Trophoblast cell (in vitro differentiated cells and primary cell): ENCODE measurements at regions not wholly inside any gene's neighbourhood (a gene's known extent, or its start where the extent isn't known, plus 50 kb on each side); places are given as distances from the start of the nearest gene placed in this dataset.

Experiments
- DNase-seq, 2 donors: peaks; one replicate each; pipeline ENCODE4 v3.0.0-alpha.2; 2016
- H2AFZ ChIP-seq: 2 replicates; pipeline ENCODE4 v1.6.1; 2013; ENCODE audit warnings: low read length, moderate library complexity, mild to moderate bottlenecking; ENCODE audit not compliant: insufficient read depth, poor library complexity
- H2AK5ac ChIP-seq: 2 replicates; pipeline ENCODE4 v1.6.1; 2013; ENCODE audit warnings: mild to moderate bottlenecking, low read length
- H2BK120ac ChIP-seq: 2 replicates; pipeline ENCODE4 v1.6.1; 2013; ENCODE audit warnings: low read length, mild to moderate bottlenecking, moderate library complexity; ENCODE audit not compliant: insufficient read depth, poor library complexity
- H2BK12ac ChIP-seq: 2 replicates; pipeline ENCODE4 v1.6.1; 2013; ENCODE audit warnings: mild to moderate bottlenecking, low read length, moderate library complexity
- H2BK5ac ChIP-seq: 2 replicates; pipeline ENCODE4 v1.6.1; 2013; ENCODE audit warnings: low read length, low read depth, moderate library complexity, mild to moderate bottlenecking; ENCODE audit not compliant: poor library complexity
- H3K14ac ChIP-seq: 2 replicates; pipeline ENCODE4 v1.6.1; 2013; ENCODE audit warnings: mild to moderate bottlenecking, low read length
- H3K18ac ChIP-seq: 2 replicates; pipeline ENCODE4 v1.6.1; 2013; ENCODE audit warnings: mild to moderate bottlenecking, low read length
- H3K23ac ChIP-seq: 2 replicates; pipeline ENCODE4 v1.6.1; 2013; ENCODE audit warnings: low read length
- H3K27ac ChIP-seq: 2 replicates; pipeline ENCODE4 v1.5.1; 2013; ENCODE audit warnings: low read depth, mild to moderate bottlenecking, inconsistent platforms, low read length, moderate library complexity
- H3K27me3 ChIP-seq: 2 replicates; pipeline ENCODE4 v1.6.1; 2013; ENCODE audit warnings: inconsistent platforms, mild to moderate bottlenecking, low read length, moderate library complexity; ENCODE audit not compliant: insufficient read depth
- H3K36me3 ChIP-seq, 2 experiments: 1 replicate in 1 of 2; 2 replicates in 1 of 2; pipeline ENCODE4 v1.6.1; 2013; ENCODE audit warnings: low read length in 2 of 2, mild to moderate bottlenecking in 2 of 2, moderate library complexity in 1 of 2; ENCODE audit not compliant: insufficient read depth in 2 of 2, control insufficient read depth in 1 of 2
- H3K4ac ChIP-seq: 2 replicates; pipeline ENCODE4 v1.6.1; 2013; ENCODE audit warnings: low read depth, mild to moderate bottlenecking, low read length, moderate library complexity
- H3K4me1 ChIP-seq, 2 experiments: 1 replicate in 1 of 2; 2 replicates in 1 of 2; pipeline ENCODE4 v1.6.1; 2013; ENCODE audit warnings: low read length in 2 of 2, mild to moderate bottlenecking in 2 of 2, moderate library complexity in 1 of 2; ENCODE audit not compliant: insufficient read depth in 2 of 2, control insufficient read depth in 1 of 2
- H3K4me2 ChIP-seq: 2 replicates; pipeline ENCODE4 v1.6.1; 2013; ENCODE audit warnings: inconsistent platforms, mild to moderate bottlenecking, low read length, moderate library complexity
- H3K4me3 ChIP-seq: 2 replicates; pipeline ENCODE4 v1.5.1; 2013; ENCODE audit warnings: mild to moderate bottlenecking, low read depth, low read length, inconsistent platforms
- H3K79me1 ChIP-seq: one replicate; pipeline ENCODE4 v1.6.1; 2013; ENCODE audit warnings: low read length
- H3K79me2 ChIP-seq: 2 replicates; pipeline ENCODE4 v1.6.1; 2013; ENCODE audit warnings: low read length, mild to moderate bottlenecking; ENCODE audit not compliant: control insufficient read depth, insufficient read depth, poor library complexity
- H3K9ac ChIP-seq: 2 replicates; pipeline ENCODE4 v1.6.1; 2013; ENCODE audit warnings: mild to moderate bottlenecking, low read length
- H3K9me3 ChIP-seq: 2 replicates; pipeline ENCODE4 v1.6.1; 2013; ENCODE audit warnings: low read depth, mild to moderate bottlenecking, control low read depth, inconsistent platforms, low read length; ENCODE audit not compliant: insufficient read depth
- H4K12ac ChIP-seq: 2 replicates; pipeline ENCODE4 v1.6.1; 2013; ENCODE audit warnings: low read depth, mild to moderate bottlenecking, low read length, moderate library complexity
- H4K8ac ChIP-seq: 2 replicates; pipeline ENCODE4 v1.6.1; 2013; ENCODE audit warnings: low read depth, mild to moderate bottlenecking, low read length, moderate library complexity
- H4K91ac ChIP-seq: one replicate; pipeline ENCODE4 v1.6.1; 2013; ENCODE audit warnings: low read depth, mild to moderate bottlenecking, low read length, moderate library complexity
- WGBS: extraction: QIAGEN DNeasy Blood & Tissue Kit; methylation state at CpG from one replicate; pipeline ENCODE4 v1.1.7; 2013; ENCODE audit warnings: missing lambda C conversion rate; ENCODE audit not compliant: insufficient read length, insufficient coverage; ENCODE audit errors: extremely low coverage; 5-methylcytosine and 5-hydroxymethylcytosine counted together

- H3K79me1 ChIP-seq = no peaks in the 10 kb centered on the region
- no peaks in the 10 kb centered on the region for H3K36me3 ChIP-seq
- no peak overlapping the region for H3K18ac ChIP-seq
- no peak overlapping the region for H4K91ac ChIP-seq
- no peak overlapping the region for H3K27ac ChIP-seq
- no peak overlapping the region for H3K4me2 ChIP-seq
- no peak overlapping the region for H2BK5ac ChIP-seq
- H3K4me3 ChIP-seq = no peak overlapping the region
- H3K4me1 ChIP-seq = no peaks in the 10 kb centered on the region
- no peaks in the 10 kb centered on the region for H3K79me2 ChIP-seq
- no peak overlapping the region for H4K8ac ChIP-seq
- H2AFZ ChIP-seq = no peak overlapping the region
- no CpG with 5 or more reads among the region's 3 CpGs for WGBS
- no peak overlapping the region for H2AK5ac ChIP-seq
- H3K4ac ChIP-seq = no peak overlapping the region
- no peaks in the 10 kb centered on the region for H3K27me3 ChIP-seq
- H2BK12ac ChIP-seq = no peak overlapping the region
- H4K12ac ChIP-seq = no peak overlapping the region
- no peak overlapping the region for H2BK120ac ChIP-seq
- no peaks in the 10 kb centered on the region for H3K9me3 ChIP-seq
- H3K23ac ChIP-seq = no peak overlapping the region
- no peak overlapping the region for H3K9ac ChIP-seq
- DNase-seq = no peak
- H3K14ac ChIP-seq = no peak overlapping the region
Measured at GRCh38 chr14:34120185-34120977, 169.5 kb upstream of the EGLN3 start.

DNA sequence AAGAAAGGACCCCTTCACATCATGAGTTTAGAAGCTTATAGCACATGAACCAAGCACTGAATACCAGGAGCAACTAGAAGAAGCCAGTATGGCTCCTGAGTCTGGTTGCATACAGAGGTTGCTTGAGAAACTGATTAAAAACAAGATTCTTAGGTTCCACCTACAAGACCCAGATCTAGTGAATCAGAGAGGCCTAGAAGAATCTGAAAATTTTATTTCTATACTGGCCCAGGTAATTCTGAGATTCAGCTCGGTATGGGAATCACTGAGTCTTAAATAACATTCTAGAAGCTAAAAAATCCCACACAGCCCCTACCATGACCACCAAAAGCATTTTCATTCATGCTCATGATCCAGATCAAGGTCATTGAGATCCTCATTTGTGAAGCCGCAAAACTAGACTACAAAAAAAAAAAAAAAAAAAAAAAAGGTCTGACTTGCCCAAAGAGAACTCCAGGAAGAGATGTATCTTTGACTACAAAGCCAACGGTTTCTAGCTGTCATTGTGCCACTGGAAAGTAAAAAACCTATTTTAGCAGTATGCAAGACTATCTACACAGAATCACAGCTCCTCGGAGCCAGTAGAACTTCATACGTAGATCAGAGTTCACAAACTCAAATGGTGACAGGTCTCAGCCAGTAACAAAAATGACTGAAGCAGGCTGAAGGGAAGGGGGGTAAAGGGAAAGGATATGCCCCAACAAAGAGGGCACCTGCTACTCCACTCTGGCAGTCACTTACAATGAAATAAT, 168.4 kb upstream of the EGLN3 start:
- Histone ChIP-seq H3K9me3 (no peaks in the 10 kb centered on the region), H3K4me3 (no peak overlapping the region), H3K79me2 (no peaks in the 10 kb centered on the region), H2AFZ (no peak overlapping the region), H4K91ac (no peak overlapping the region), H3K4me1 (no peaks in the 10 kb centered on the region), H2AK5ac (no peak overlapping the region), H3K4me2 (no peak overlapping the region), H2BK120ac (no peak overlapping the region), H2BK5ac (no peak overlapping the region), H4K8ac (no peak overlapping the region), H4K12ac (no peak overlapping the region), H3K36me3 (no peaks in the 10 kb centered on the region), H3K27ac (no peak overlapping the region), H3K27me3 (no peaks in the 10 kb centered on the region), H3K9ac (no peak overlapping the region), H3K79me1 (no peaks in the 10 kb centered on the region), H3K18ac (no peak overlapping the region), H2BK12ac (no peak overlapping the region), H3K14ac (no peak overlapping the region), H3K4ac (no peak overlapping the region), H3K23ac (no peak overlapping the region)
- no peak for DNase-seq
- WGBS = no CpG with 5 or more reads among the region's 5 CpGs

GRCh38 chr14:34113991-34114390, 163.1 kb upstream of the EGLN3 start:
- Histone ChIP-seq H4K12ac (no peak overlapping the region), H3K4ac (no peak overlapping the region), H4K8ac (peak overlapping the region; percentile 23), H3K14ac (no peak overlapping the region), H3K9me3 (no peaks in the 10 kb centered on the region), H3K9ac (no peak overlapping the region), H2AFZ (no peak overlapping the region), H2BK5ac (peak overlapping the region; percentile 33), H3K4me2 (no peak overlapping the region), H2AK5ac (peak overlapping the region; percentile 35), H3K79me2 (no peaks in the 10 kb centered on the region), H2BK12ac (peak overlapping the region; percentile 73), H3K36me3 (no peaks in the 10 kb centered on the region), H3K18ac (no peak overlapping the region), H2BK120ac (peak overlapping the region; percentile 58), H3K27me3 (no peaks in the 10 kb centered on the region), H3K79me1 (peaks cover 5% of the 10 kb centered on the region), H3K27ac (no peak overlapping the region), H3K4me3 (no peak overlapping the region), H3K4me1 (peaks cover 5 to 9% of the 10 kb centered on the region in 2 experiments), H4K91ac (peak overlapping the region; percentile 61), H3K23ac (no peak overlapping the region)
- DNase-seq = no peak

GRCh38 chr14:34113005-34113511, 162.2 kb upstream of the EGLN3 start:
- H2AFZ ChIP-seq = no peak overlapping the region
- no peaks in the 10 kb centered on the region for H3K9me3 ChIP-seq
- no peak overlapping the region for H3K9ac ChIP-seq
- H4K12ac ChIP-seq = no peak overlapping the region
- no peak overlapping the region for H2BK120ac ChIP-seq
- H3K36me3 ChIP-seq = no peaks in the 10 kb centered on the region
- H3K23ac ChIP-seq = no peak overlapping the region
- H2BK12ac ChIP-seq = no peak overlapping the region
- H3K4me3 ChIP-seq = no peak overlapping the region
- no peak overlapping the region for H4K91ac ChIP-seq
- H3K14ac ChIP-seq = no peak overlapping the region
- H2BK5ac ChIP-seq = no peak overlapping the region
- DNase-seq = peak; percentile 71 to 91
- no CpG with 5 or more reads among the region's 5 CpGs for WGBS
- no peaks in the 10 kb centered on the region for H3K27me3 ChIP-seq
- H3K18ac ChIP-seq = no peak overlapping the region
- H3K4ac ChIP-seq = no peak overlapping the region
- H3K79me1 ChIP-seq = peaks cover 5% of the 10 kb centered on the region
- no peak overlapping the region for H4K8ac ChIP-seq
- H3K27ac ChIP-seq = peak overlapping the region; percentile 39
- no peaks in the 10 kb centered on the region for H3K79me2 ChIP-seq
- H3K4me2 ChIP-seq = no peak overlapping the region
- peaks cover 5 to 9% of the 10 kb centered on the region in 2 experiments for H3K4me1 ChIP-seq
- no peak overlapping the region for H2AK5ac ChIP-seq
